PC-9 (cell line): ENCODE measurements at regions not wholly inside any gene's neighbourhood (a gene's known extent, or its start where the extent isn't known, plus 50 kb on each side); places are given as distances from the start of the nearest gene placed in this dataset.

Source experiments
- BruUV-seq: library from RNA; stranded (reverse); fragments of 400-500 nt; replicated peaks from 2 replicates; lab custom pipeline; 2021; lab: Mats Ljungman, UMichigan
- CTCF ChIA-PET: fragments of 300-600 bp; sonication (Branson Sonifier 250); formaldehyde crosslinking; loops from one replicate; lab custom pipeline; 2022; ENCODE audit warnings: antibody characterized with exemption; lab: Charles Lee
- POLR2A ChIA-PET: fragments of 300-600 bp; sonication (Branson Sonifier 250); formaldehyde crosslinking; loops from one replicate; lab custom pipeline; 2022; ENCODE audit warnings: antibody characterized with exemption; ENCODE audit not compliant: unreplicated experiment; lab: Charles Lee
- DNase-seq, 2 experiments: peaks; one replicate each; pipeline versions ENCODE4 v3.0.0 to v3.0.0-alpha.2; 2015 to 2022; ENCODE audit warnings: mixed read lengths in 1 of 2
- H2AFZ ChIP-seq: fragments of 200-600 bp; sonication (generic); 2 replicates; pipeline ENCODE4 v1.8.1; 2017; ENCODE audit warnings: antibody characterized with exemption
- H3F3A ChIP-seq: fragments of 200-600 bp; sonication (generic); 2 replicates; pipeline ENCODE4 v1.8.1; 2017; ENCODE audit warnings: antibody characterized with exemption, mild to moderate bottlenecking, low read depth; ENCODE audit not compliant: insufficient read depth
- H3K27ac ChIP-seq: fragments of 200-600 bp; sonication (generic); 2 replicates; pipeline ENCODE4 v1.6.1; 2016; ENCODE audit warnings: mixed run types
- H3K27me3 ChIP-seq: fragments of 200-600 bp; sonication (generic); 2 replicates; pipeline ENCODE4 v1.6.1; 2016; ENCODE audit warnings: low read depth, mixed run types; ENCODE audit not compliant: insufficient read depth
- H3K36me3 ChIP-seq: fragments of 200-600 bp; sonication (generic); 2 replicates; pipeline ENCODE4 v1.6.1; 2016; ENCODE audit warnings: low read depth, mixed run types
- H3K4me1 ChIP-seq: fragments of 200-600 bp; sonication (generic); replicated peaks from 2 replicates; pipeline ENCODE4 v1.6.1; 2016; ENCODE audit warnings: mixed run types; ENCODE audit not compliant: insufficient read depth
- H3K4me2 ChIP-seq: fragments of 200-600 bp; sonication (generic); 2 replicates; pipeline ENCODE4 v1.6.1; 2017; ENCODE audit warnings: mixed run types
- H3K4me3 ChIP-seq: fragments of 200-600 bp; sonication (generic); 2 replicates; pipeline ENCODE4 v1.6.1; 2016; ENCODE audit warnings: mixed run types
- H3K79me2 ChIP-seq: fragments of 200-600 bp; sonication (generic); 2 replicates; pipeline ENCODE4 v1.6.1; 2017; ENCODE audit warnings: low read depth, mixed run types
- H3K9me2 ChIP-seq: fragments of 200-600 bp; sonication (generic); 2 replicates; pipeline ENCODE4 v1.8.1; 2017; ENCODE audit warnings: mild to moderate bottlenecking; ENCODE audit not compliant: insufficient read depth
- H3K9me3 ChIP-seq: fragments of 200-600 bp; sonication (generic); 2 replicates; pipeline ENCODE4 v1.8.1; 2016; ENCODE audit warnings: low read depth; ENCODE audit not compliant: insufficient read depth
- H4K20me1 ChIP-seq: fragments of 200-600 bp; sonication (generic); 2 replicates; pipeline ENCODE4 v1.8.1; 2017; ENCODE audit not compliant: insufficient read depth
- EZH2 ChIP-seq: fragments of 200-600 bp; sonication (generic); IDR thresholded peaks from 2 replicates; pipeline ENCODE4 v1.8.0; 2017; ENCODE audit warnings: antibody characterized with exemption, low read depth
- intact Hi-C: fragments of 100-400 bp; cut with micrococcal nuclease; formaldehyde crosslinking; loops from one replicate; pipeline ENCODE4 v1.10.0; 2022; ENCODE audit not compliant: unreplicated experiment
- TF ChIP-seq, protein P1 (sequence below): fragments of 200-600 bp; sonication (generic); conservative IDR thresholded peaks from 2 replicates; pipeline ENCODE4 v1.6.1; 2017; ENCODE audit warnings: mixed run types, antibody characterized with exemption, mild to moderate bottlenecking, moderate library complexity

DNA sequence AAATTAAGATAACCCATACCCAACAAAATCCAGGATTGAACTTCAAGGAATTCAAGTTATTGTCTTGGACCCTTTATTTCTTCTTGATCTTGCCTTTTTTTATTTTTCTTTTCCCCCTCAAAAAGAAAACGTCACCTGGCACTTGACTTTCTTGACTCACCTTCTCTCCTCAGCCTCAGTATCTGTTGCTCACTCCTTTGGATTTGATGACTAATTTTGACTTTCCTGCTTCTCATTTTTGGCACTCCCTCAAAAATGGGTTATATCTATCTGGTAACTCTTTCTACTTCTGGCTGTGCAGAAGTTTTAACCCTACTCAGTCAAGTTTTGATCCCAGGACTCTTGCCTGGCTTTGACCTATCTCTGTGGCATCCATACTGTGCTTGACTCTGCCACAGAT, 66.6 kb upstream of the SPATA31D4 start:
- Histone ChIP-seq H3K27ac (peak overlapping the region; percentile 32; the same call in 1 of the 2 replicates), H3K79me2 (no peaks in the 10 kb centered on the region), H3F3A (no peaks in the 10 kb centered on the region), H2AFZ (no peak overlapping the region), H3K36me3 (no peaks in the 10 kb centered on the region), H4K20me1 (no peaks in the 10 kb centered on the region), H3K27me3 (no peaks in the 10 kb centered on the region), H3K9me3 (no peaks in the 10 kb centered on the region), H3K4me1 (peaks cover 7% of the 10 kb centered on the region), H3K9me2 (no peaks in the 10 kb centered on the region), H3K4me2 (no peak overlapping the region), H3K4me3 (no peak overlapping the region)
- BruUV-seq = no TSS peak
- TF ChIP-seq EZH2 = no peak
- TF ChIP-seq, protein P1, sequence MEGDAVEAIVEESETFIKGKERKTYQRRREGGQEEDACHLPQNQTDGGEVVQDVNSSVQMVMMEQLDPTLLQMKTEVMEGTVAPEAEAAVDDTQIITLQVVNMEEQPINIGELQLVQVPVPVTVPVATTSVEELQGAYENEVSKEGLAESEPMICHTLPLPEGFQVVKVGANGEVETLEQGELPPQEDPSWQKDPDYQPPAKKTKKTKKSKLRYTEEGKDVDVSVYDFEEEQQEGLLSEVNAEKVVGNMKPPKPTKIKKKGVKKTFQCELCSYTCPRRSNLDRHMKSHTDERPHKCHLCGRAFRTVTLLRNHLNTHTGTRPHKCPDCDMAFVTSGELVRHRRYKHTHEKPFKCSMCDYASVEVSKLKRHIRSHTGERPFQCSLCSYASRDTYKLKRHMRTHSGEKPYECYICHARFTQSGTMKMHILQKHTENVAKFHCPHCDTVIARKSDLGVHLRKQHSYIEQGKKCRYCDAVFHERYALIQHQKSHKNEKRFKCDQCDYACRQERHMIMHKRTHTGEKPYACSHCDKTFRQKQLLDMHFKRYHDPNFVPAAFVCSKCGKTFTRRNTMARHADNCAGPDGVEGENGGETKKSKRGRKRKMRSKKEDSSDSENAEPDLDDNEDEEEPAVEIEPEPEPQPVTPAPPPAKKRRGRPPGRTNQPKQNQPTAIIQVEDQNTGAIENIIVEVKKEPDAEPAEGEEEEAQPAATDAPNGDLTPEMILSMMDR = no peak
- ChIA-PET POLR2A (no interaction called here), CTCF (no interaction called here)
- DNase-seq = peak in 1 of 2 experiments; percentile 77
- intact Hi-C loops = no loop called here

DNA sequence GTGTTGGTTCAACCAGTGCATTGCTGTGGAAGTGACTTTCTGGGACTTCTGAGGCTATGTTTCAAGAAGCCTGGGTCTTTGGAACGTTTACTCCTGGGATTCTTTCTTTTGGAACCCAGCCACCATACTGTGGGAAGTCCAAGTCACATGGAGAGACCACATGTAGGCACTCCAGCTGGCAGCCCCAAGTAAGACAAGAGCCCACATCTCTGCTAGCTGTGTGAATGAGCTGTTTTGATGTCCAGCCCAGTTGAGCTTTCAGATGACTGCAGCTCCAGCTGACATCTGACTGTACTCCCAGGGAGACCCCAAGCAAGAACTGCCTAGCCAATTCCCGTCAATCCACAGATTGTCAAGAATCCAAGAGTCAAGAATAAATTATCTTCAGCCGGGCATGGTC, 60.1 kb upstream of the SPATA31D4 start:
- no peaks in the 10 kb centered on the region for H3K27me3 ChIP-seq
- H2AFZ ChIP-seq = 0 out of 2 replicates have a peak overlapping the region, but pooled peaks have one; percentile 9
- POLR2A ChIA-PET = no interaction called here
- H3K27ac ChIP-seq = no peak overlapping the region
- no peak overlapping the region for H3K4me3 ChIP-seq
- no peak overlapping the region for H3K4me2 ChIP-seq
- H3K79me2 ChIP-seq = no peaks in the 10 kb centered on the region
- TF ChIP-seq EZH2 = no peak
- TF ChIP-seq, protein P1 = no peak
- BruUV-seq = no TSS peak
- CTCF ChIA-PET = no interaction called here
- no peaks in the 10 kb centered on the region for H3K36me3 ChIP-seq
- no peak for DNase-seq
- H3K9me2 ChIP-seq = no peaks in the 10 kb centered on the region
- intact Hi-C loops = no loop called here
- H3K9me3 ChIP-seq = no peaks in the 10 kb centered on the region
- H3F3A ChIP-seq = no peaks in the 10 kb centered on the region
- H3K4me1 ChIP-seq = peaks cover 7% of the 10 kb centered on the region; the same call in 1 of the 2 replicates
- H4K20me1 ChIP-seq = no peaks in the 10 kb centered on the region

DNA sequence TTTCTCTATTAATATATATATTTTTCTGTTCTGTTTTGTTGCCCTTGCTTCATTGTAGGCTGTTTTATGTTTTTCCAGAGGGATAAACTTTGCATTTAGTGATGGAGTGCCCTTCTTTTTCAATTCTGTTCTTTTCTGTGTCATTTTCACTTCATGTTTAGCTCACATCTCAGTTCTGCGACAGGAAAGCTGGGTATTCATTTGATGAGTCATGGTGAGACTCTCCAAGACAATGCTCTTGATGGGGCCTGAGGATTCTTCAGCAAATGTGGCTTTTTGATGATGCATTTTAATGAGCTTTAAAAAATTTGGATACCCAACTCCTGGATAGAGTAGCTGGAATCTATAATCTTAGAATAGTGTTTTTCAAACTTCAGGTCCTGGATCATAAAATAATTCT, 56.5 kb upstream of the SPATA31D4 start:
- H3K4me2 ChIP-seq = no peak overlapping the region
- no peaks in the 10 kb centered on the region for H3K36me3 ChIP-seq
- H3K9me3 ChIP-seq = no peaks in the 10 kb centered on the region
- H2AFZ ChIP-seq = no peak overlapping the region
- no TSS peak for BruUV-seq
- H3K4me3 ChIP-seq = no peak overlapping the region
- no peak overlapping the region for H3K27ac ChIP-seq
- H3K4me1 ChIP-seq = peaks cover 7% of the 10 kb centered on the region; the same call in 1 of the 2 replicates
- ChIA-PET CTCF (interaction anchor here (0.6 kb wide), 1 partner anchor 23 kb away, joined by 3 read pairs; no protein-coding TSS in a partner anchor), POLR2A (no interaction called here)
- DNase-seq = peak in 1 of 2 experiments; percentile 6
- H3K27me3 ChIP-seq = no peaks in the 10 kb centered on the region
- H4K20me1 ChIP-seq = no peaks in the 10 kb centered on the region
- no peaks in the 10 kb centered on the region for H3K9me2 ChIP-seq
- no peaks in the 10 kb centered on the region for H3F3A ChIP-seq
- no peak for TF ChIP-seq EZH2
- TF ChIP-seq, protein P1 = no peak
- intact Hi-C loops = no loop called here
- H3K79me2 ChIP-seq = no peaks in the 10 kb centered on the region
